ENCODE measurements at regions not wholly inside any gene's neighbourhood (a gene's known extent, or its start where the extent isn't known, plus 50 kb on each side); places are given as distances from the start of the nearest gene placed in this dataset.
"Not testable (repeated sequence)": the region's sequence is repeated elsewhere in the genome, so short reads cannot be mapped to it uniquely, and the experiment has no call there.

DNA sequence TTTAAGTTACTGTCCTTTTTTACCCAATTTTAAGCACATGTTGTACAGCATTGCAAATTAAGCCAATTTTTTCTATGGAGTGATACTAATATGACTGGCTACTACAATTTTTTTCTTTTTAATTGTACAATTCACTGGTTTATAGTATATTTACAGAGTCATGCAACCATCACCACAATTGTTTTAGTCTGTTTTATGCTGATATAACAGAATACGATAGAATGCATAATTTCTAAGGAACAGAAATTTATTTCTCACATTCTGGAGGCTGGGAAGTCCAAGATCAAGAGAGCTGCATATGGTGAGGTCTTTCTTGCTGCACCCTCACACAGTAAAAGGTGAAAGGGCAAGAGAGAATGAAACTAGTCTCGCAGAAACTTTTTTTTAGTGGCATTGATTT, 125.3 kb downstream of the GLUD2 start:
- TF ChIP-seq, protein P1, sequence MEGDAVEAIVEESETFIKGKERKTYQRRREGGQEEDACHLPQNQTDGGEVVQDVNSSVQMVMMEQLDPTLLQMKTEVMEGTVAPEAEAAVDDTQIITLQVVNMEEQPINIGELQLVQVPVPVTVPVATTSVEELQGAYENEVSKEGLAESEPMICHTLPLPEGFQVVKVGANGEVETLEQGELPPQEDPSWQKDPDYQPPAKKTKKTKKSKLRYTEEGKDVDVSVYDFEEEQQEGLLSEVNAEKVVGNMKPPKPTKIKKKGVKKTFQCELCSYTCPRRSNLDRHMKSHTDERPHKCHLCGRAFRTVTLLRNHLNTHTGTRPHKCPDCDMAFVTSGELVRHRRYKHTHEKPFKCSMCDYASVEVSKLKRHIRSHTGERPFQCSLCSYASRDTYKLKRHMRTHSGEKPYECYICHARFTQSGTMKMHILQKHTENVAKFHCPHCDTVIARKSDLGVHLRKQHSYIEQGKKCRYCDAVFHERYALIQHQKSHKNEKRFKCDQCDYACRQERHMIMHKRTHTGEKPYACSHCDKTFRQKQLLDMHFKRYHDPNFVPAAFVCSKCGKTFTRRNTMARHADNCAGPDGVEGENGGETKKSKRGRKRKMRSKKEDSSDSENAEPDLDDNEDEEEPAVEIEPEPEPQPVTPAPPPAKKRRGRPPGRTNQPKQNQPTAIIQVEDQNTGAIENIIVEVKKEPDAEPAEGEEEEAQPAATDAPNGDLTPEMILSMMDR (IDR thresholded peaks at IDR 0.05): no peak
- Mint-ChIP-seq H3K4me1 (ENCODE audit: low read depth) (no peaks in the 10 kb centered on the region), H3K36me3 (ENCODE audit: low read depth) (no peaks in the 10 kb centered on the region), H3K9me3 (no peaks in the 10 kb centered on the region), H3K27ac (no peak overlapping the region), H3K4me3 (no peak overlapping the region), H3K27me3 (ENCODE audit: insufficient read depth) (no peaks in the 10 kb centered on the region)
- DNase-seq: no peak

DNA sequence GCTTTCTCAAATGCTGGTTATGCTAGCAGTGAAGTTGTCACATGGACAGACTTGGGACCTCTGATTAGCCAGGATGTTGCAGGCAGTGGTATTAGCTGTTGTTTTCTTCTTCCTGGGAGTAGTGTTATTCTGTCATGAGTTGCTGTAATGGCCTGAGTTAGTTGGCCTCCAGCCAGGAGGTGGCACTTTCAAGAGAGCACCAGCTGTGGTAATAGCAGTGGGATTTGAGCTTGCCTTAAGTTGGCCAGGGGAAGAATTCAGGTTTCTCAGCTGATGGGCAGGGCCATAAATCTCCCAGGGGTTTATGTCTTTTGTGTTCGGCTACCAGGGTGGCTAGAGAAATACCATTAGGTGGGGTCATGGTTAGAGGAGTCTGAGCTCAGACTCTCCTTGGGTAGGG, 132.6 kb downstream of the GLUD2 start:
- no peak overlapping the region for H3K4me3 Mint-ChIP-seq
- H3K27me3 Mint-ChIP-seq (ENCODE audit: insufficient read depth): no peaks in the 10 kb centered on the region
- no peak for DNase-seq
- H3K9me3 Mint-ChIP-seq: no peaks in the 10 kb centered on the region
- TF ChIP-seq, protein P1 (IDR thresholded peaks at IDR 0.05): no peak
- no peak overlapping the region for H3K27ac Mint-ChIP-seq
- no peaks in the 10 kb centered on the region for H3K4me1 Mint-ChIP-seq (ENCODE audit: low read depth)
- no peaks in the 10 kb centered on the region for H3K36me3 Mint-ChIP-seq (ENCODE audit: low read depth)

- TF ChIP-seq, protein P1 (IDR thresholded peaks at IDR 0.05): no peak
- no peak overlapping the region for H3K27ac Mint-ChIP-seq
- H3K36me3 Mint-ChIP-seq (ENCODE audit: low read depth): no peaks in the 10 kb centered on the region
- H3K4me1 Mint-ChIP-seq (ENCODE audit: low read depth): no peaks in the 10 kb centered on the region
- no peaks in the 10 kb centered on the region; the same call in 1 of the 2 replicates for H3K9me3 Mint-ChIP-seq
- no peak overlapping the region for H3K4me3 Mint-ChIP-seq
- H3K27me3 Mint-ChIP-seq (ENCODE audit: insufficient read depth): peaks cover 2% of the 10 kb centered on the region; the same call in 1 of the 2 replicates
- DNase-seq: no peak
Measured at GRCh38 chrX:121191779-121192178, 144.4 kb downstream of the GLUD2 start.

DNA sequence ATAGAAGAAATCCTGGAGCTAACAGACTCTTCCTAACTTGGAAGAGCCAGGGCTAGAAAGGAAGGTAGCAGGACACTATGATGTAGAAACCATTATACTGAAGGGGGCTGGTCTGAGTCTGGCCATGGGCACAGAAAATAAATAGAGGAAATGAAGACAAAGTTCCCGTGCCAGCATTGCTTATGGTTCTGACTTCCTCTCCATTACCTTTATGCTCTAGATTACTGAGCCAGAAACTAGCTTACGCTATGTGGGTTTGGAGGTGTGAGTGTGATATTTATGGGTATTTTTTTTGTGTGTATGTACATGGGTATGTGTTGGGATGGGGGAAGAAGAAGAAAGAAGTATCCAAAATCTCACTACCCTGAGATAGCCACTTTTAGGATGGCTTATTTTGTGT, 148.3 kb downstream of the GLUD2 start:
- Mint-ChIP-seq H3K36me3 (ENCODE audit: low read depth) (no peaks in the 10 kb centered on the region), H3K27me3 (ENCODE audit: insufficient read depth) (no peaks in the 10 kb centered on the region), H3K27ac (no peak overlapping the region), H3K4me1 (ENCODE audit: low read depth) (no peaks in the 10 kb centered on the region), H3K9me3 (no peaks in the 10 kb centered on the region; the same call in 1 of the 2 replicates), H3K4me3 (no peak overlapping the region)
- TF ChIP-seq, protein P1 (IDR thresholded peaks at IDR 0.05): no peak
- DNase-seq: no peak

DNA sequence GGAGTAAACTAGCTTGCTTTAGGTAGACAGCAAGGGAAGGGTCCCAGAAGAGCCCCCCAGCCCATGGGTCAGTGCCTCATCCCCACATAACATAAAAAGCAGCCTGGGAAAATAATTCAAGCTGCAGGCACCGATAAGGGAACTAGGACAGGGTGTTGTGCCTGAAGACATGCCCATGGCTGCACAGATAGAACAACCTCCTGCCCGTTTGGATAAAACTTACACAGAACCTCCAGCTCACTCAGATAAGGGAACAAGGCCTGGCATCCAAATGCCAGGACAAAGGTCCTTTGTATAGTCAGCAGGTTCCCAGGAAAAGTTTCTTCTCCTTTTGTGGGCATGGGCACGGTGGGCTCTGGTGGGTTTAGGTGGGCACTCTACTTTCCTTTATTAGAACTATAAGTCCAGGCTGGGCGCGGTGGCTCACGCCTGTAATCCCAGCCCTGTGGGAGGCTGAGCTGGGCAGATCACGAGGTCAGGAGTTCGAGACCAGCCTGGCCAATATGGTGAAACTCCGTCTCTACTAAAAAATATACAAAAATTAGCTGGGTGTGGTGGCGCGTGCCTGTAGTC, 149.5 kb downstream of the GLUD2 start:
- peak overlapping the region; percentile 41 for H3K4me3 Mint-ChIP-seq
- not testable (repeated sequence) for H3K27ac Mint-ChIP-seq; H3K4me1 Mint-ChIP-seq (ENCODE audit: low read depth); H3K27me3 Mint-ChIP-seq (ENCODE audit: insufficient read depth); H3K36me3 Mint-ChIP-seq (ENCODE audit: low read depth); DNase-seq; H3K9me3 Mint-ChIP-seq

- H3K27ac Mint-ChIP-seq: no peak overlapping the region
- no peaks in the 10 kb centered on the region for H3K4me1 Mint-ChIP-seq (ENCODE audit: low read depth)
- no peaks in the 10 kb centered on the region for H3K27me3 Mint-ChIP-seq (ENCODE audit: insufficient read depth)
- TF ChIP-seq, protein P1 (IDR thresholded peaks at IDR 0.05): no peak
- H3K9me3 Mint-ChIP-seq: peaks cover 5% of the 10 kb centered on the region; the same call in 1 of the 2 replicates
- H3K36me3 Mint-ChIP-seq (ENCODE audit: low read depth): no peaks in the 10 kb centered on the region; the same call in 1 of the 2 replicates
- DNase-seq: no peak
- no peak overlapping the region for H3K4me3 Mint-ChIP-seq
Measured at GRCh38 chrX:121208563-121208962, 161.2 kb downstream of the GLUD2 start.
